ENCODE measurements at regions not wholly inside any gene's neighbourhood (a gene's known extent, or its start where the extent isn't known, plus 50 kb on each side); places are given as distances from the start of the nearest gene placed in this dataset.
"Not testable (repeated sequence)": the region's sequence is repeated elsewhere in the genome, so short reads cannot be mapped to it uniquely, and the experiment has no call there.

DNA sequence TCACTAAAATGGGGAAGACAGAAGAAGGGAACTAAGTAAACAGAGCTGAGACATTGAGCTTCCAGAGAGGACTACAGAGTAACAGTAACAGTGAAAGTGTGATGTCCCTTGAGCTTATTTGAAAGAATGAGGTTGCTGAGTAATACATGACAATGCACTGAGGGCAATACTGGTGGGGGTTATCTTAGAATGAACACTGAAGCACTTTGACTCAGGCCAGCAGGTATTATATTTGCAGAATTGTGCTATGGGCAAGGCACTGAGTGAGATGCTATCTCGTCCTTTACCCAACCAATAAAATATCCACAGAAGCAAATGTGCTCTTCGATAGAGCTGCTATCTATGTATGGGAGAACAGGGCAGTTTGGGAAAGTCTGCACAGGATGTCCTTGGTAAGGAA, 133.2 kb downstream of the DISP1 start:
- no peak for DNase-seq (ENCODE audit: low read depth in 2 of 2)

DNA sequence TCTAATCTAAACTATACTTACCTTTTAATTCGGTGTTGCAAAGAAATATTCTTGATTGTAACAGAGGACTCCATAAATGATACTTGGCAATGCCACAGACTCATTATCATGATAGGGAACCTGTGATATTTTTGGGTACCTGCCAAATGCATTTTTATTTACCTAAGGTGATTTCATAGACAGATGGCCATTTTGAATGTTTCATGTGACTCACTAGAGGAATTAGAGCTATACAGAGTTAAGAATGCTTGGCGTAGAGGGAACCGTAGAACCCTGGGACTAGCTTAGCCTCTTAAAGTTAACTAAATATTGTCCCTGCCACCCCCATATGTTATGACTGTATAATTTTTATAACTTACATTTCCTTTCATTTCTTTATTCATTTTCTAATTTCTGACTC, 136.1 kb downstream of the DISP1 start:
- DNase-seq (ENCODE audit: low read depth in 2 of 2): no peak

DNA sequence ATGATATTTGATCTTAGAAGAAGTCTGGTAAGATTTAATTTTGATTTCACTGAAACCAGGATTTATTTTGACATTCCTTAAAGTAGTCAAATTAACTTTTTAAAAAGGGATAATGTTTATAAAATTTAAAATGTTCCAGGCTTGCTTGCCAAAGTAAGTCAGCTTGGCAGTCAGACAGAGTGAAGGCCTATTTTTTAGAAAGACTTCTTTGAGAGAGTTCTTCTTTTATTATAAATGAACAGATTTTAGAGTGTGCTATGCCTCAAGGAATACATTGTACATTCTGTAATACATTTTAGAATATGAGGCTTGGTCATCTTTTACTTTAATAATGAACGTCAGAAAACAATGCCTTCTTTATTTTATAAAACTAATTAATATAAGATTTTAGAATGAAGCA, 138.7 kb downstream of the DISP1 start:
- no peak for DNase-seq (ENCODE audit: low read depth in 2 of 2)

DNA sequence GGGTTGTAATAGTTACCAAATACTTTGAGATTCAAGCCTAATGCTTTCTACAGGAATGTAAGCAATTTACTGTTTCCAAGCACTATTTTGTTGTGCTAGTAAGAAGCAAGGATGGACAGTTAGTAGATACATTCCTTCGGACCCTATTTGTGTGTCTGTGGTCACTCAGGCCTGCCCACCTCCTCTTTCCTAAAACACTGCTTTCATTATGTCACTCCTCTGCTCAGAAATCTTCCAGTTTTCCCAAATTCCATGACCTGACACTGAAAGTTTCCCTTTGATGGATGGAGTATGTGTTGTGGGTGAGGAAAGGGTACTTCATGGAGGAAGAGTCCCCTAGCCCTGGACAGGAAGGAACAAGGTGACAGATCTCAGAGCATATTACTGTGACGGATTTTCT, 141.1 kb downstream of the DISP1 start:
- no peak for DNase-seq (ENCODE audit: low read depth in 2 of 2)

DNA sequence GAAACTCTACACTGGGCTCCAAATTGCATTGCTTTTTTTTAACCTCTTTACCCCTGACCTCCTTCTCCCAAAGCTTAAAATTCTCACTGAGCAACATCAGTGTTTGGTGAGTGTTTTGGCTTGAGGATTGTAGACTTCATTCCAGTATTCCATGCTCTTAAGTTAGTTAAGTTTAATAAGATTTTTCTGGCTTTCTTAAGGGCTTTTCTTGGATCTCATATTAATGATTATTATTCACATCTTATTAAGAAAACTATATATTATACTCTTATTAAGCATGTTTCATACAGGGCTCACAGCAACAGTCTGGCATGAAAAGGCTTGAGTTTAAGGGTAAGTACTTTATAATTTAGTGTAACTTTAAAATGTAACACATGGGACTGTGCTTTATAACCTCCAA, 141.8 kb downstream of the DISP1 start:
- DNase-seq (ENCODE audit: low read depth in 2 of 2): no peak

DNA sequence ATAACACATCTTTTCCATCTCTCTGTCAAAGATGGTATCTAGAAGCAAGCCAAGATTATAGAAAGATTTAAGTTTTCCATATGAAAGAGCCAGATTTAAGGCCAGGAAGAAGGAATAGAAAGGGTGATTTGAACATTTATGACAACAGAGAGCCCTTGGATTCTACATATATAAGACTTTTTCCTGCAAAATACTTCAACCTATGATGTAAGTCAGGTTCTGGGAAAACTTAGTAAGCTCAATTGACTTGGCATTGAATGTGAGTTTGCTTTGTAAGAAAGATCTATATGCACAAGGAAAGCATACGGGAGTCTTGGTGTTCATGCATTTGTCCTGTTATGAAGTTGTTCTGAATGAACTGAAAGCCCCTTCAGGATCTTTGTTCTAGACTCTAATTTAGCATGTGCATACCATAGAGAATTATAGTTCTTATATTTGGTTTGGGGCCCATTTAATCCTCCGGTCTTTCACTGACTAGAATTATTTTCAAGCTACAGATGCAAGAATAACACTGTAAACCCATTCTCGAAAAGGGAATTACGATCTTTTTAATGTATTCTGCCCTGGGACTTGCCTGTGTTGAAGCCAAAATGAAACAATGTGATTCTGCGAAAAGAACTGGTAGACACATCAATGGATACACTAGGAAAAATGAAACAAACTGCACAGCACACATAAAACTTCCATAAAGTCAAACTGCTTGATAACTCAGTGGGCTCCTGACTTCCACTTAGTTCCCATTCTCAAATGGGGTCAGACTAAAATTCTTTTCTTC, 152.8 kb downstream of the DISP1 start:
- no peak for DNase-seq (ENCODE audit: low read depth in 2 of 2)

DNA sequence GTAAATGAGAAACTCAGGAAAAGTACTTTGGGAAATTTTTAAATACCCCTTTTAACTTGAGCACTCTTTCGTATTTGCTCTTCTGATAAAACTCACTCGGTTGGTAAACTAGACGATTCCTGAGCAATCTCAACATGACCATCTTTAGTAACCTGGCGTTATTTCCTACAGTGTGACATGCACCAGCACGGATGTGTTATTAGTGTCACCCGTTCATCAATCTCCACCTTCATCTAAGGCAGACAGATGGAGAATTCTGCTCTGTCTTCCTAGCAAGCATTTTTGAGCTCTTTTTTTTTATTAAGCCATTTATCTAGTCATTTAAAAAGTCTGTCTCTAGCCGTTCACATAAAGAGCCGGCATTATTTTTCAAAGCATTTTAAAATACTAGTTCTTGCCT, 155.2 kb downstream of the DISP1 start:
- DNase-seq (ENCODE audit: low read depth in 2 of 2): no peak

DNA sequence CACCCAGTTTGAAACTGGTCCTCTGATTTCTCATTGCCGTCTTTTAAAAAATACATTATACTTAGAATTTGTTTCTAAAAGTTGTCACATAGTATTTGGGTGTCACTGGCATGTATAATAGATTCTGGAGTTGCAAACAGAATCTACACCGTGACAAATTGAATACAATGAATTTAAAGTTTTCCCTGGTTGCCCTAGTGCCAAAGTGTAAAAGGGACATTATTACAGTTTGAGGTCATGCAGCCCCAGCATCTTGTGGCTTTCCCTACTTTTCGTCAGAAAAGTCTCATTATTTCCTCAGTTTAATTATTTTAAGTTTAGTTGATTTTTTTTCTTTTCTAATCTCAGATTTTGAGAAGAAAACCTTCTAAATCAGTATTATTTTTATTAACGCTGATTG, 155.9 kb downstream of the DISP1 start:
- DNase-seq (ENCODE audit: low read depth in 2 of 2): no peak

DNA sequence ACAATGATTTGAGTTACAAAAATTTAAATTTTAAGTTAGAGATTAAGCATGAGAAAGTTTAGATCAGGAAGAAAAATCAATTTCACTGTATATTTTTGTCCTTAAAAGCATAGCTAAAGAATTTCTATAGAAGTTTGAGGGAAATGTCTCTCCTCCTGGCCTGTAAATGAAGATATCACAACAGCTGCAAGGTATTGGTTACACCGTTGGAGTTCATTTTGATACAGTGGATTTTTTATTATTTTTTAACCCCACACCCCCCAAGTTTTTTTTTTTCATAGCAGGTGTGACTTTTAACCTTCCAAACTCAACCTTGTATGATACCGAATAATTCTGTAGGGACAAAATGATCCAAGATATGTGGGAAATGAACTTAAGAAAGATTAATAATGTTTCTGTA, 156.3 kb downstream of the DISP1 start:
- DNase-seq (ENCODE audit: low read depth in 2 of 2): no peak

DNA sequence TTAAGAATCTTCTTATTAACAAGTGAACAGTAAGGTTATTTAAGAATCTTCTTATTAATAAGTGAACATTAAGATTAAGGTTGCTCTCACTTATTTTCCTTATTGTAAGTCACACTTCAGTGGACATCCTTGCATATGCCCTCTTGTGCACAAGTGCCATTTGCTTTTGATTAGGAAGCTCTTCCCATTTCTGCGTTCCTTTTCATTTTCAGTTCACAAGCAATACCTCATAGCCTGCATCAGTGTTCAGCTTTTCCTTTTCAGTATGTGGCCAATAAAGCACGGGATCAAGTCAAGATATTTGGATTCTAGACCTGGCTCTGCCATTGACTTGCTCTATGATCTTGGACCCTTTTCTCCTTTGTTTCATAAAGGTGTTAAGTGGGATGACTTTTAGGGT, 158.7 kb downstream of the DISP1 start:
- DNase-seq (ENCODE audit: low read depth in 2 of 2): no peak

DNA sequence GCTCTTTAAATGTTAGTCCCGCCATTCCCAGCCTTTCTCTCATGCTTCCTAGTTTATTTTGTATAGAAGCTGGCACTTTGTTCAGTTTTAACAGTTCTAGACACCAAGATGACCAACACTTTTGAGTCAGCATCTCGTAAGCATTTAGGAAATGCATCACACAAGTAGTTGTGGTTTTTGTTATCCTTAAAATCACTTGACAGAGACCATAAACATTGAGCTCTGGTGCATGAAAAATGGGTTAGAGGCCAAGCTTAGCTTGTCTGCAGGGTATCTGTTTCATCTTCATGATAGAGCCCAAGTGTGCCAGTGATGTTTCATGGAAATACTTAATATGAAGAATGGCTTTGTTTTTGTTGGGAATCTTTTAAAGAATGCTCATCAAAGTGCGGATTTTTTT, 159.7 kb downstream of the DISP1 start:
- no peak for DNase-seq (ENCODE audit: low read depth in 2 of 2)

DNA sequence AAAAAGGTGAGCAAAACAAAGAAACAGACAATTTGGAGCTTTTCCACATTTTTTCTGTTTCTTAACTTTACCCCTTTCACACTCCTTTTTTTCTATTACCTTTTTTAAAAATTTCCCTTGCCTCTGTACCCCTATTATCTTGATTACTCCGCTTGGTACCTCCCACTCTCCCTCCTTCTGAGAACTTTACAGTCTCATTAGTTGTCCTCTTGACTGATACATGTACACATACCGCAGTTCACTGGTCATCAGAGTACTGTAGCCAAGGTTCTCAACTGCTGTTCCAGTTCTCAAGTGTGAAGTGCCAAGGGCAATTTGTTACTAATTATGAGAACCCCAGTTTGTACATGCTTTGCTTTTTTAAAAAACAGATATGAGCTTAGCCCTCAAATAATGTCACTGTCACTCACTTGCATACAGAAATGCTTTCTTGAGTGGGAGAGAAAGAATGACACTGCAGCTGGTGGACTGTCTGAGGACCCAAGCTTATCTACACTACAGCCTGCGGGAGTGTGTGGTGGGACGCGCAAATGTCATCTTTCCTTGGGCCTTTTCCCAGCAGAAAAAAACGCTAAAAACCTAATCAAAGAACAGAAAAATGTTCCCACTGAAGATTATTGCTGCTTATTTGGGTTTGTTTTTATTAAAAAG, 160.8 kb downstream of the DISP1 start:
- no peak for DNase-seq (ENCODE audit: low read depth in 2 of 2)

DNA sequence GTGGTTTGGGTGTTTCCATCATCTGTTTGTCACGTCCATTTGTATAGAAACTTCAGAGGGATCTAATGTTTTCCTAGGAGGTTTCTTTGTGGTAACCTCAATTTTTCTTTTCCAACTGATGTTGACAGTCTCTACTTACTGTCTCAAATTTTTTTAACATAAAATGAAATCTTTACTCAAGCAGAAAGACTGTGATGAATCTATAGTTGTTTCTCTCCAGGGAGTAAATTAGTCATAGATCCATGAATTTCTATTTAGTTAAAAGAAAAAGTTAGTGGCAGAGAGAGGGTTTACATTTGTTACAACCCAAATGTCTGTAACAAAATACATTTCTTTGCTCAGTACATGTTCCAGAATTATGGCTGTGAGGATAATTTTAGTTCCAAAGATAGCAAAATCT, 161.6 kb downstream of the DISP1 start:
- no peak for DNase-seq (ENCODE audit: low read depth in 2 of 2)

DNA sequence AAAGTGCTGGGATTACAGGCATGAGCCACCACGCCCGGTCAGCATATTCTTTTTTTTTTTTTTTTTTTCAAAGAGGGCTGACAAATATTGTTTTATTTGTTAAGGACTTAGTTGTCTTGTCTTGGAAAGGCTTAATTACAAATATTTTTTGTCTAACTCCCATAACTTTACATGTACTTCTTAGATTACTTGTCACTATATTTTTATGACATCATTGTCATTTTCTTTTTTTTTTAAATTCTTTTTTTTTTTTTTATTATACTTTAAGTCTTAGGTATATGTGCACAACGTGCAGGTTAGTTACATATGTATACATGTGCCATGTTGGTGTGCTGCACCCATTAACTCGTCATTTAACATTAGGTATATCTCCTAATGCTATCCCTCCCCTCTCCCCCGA, 162.5 kb downstream of the DISP1 start:
- DNase-seq (ENCODE audit: low read depth in 2 of 2): not testable (repeated sequence)

DNA sequence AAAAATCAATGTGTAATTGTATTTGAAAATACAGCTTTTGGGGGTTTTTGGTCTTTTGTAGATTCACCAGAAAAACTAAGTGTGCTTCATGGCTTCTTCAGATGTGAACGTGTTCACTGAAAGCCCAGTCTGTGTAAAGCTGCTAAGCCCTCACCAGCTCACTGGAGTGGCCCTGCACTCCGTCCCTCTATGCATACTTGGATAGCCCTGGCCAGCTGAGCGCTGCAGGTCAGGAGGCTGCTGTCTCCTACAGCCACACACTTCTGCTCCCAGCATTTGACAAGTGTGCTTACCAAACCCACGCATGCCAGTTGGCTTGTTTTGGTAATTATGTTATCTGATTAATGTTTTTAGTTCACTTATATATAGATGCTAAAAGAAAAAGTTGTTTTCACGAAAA, 163.5 kb downstream of the TLR5 start:
- DNase-seq (ENCODE audit: low read depth in 2 of 2): no peak

DNA sequence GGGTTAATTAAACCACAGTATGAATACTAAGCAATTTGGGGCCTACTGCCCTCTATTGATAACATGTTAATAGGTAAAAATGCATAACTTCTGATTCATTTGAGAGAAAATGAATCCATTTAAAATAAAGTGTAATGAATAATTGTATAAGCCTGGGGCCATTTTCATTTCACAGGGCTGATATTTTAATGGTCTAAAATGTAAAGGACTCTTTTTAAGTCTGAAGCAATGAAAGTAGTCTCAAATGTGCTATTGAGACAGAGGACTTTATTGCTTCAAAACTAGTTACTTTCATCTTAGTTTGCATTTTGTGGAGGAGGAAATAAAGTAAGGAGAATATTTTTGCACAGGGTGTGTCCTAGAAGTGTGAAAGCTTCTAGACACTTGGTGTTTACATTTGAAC, 155.4 kb downstream of the TLR5 start:
- DNase-seq (ENCODE audit: low read depth in 2 of 2): no peak

DNA sequence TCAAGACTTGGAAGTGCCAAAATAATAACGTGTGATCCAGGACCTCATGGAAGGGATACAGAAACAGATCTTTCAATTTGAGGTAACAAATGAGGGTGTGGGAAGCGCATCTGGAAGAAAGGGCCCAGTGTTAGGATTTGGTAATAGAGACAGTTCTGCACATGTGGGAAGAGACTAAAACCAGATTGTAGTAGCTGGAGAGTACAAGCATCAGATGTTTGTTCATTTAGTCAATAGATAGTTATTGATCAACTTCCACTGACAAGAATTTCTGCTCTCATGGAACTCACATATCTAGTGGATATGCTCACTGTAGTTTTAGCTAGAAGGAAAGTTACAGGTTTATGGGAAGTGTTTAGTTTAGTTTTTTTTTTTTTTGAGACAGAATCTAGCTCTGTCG, 153.6 kb downstream of the TLR5 start:
- DNase-seq (ENCODE audit: low read depth in 2 of 2): no peak

DNA sequence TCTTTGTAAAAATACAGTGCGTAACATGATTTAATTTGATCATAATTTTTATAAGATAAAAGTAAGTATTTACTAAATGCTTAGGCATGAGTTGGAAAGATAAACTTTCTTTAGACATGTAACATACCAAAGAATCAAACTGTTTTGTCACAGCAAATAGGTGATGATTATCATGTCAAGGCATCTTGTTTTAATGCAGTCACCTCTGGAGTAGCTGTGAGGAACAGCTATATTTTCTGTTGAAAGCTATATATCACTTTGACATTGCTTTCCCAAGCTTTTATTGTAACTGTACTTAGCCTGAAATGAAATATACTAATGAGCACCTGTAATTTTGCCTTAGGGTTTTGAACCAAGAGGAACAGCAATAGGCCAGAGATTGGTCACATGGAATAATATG, 151.9 kb downstream of the TLR5 start:
- DNase-seq (ENCODE audit: low read depth in 2 of 2): no peak

DNA sequence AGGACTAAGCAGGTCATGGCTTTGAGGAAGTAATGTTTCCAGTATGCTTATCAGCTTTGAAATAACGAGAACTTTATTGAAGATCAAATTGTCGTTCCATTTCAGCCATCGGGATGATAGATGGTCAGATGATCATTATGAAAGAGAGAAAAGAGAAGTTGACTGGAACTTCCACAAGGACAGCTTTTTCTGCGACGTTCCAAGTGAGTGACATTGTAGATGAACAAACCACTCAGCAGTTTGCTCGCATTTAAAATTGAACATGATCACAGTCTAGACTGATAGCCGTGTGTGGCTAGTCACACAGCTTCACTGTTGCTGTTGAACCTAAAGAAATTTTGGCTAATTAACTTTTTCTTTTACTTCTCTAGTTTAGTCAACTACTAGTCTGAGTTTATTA, 151.1 kb downstream of the TLR5 start:
- no peak for DNase-seq (ENCODE audit: low read depth in 2 of 2)

DNA sequence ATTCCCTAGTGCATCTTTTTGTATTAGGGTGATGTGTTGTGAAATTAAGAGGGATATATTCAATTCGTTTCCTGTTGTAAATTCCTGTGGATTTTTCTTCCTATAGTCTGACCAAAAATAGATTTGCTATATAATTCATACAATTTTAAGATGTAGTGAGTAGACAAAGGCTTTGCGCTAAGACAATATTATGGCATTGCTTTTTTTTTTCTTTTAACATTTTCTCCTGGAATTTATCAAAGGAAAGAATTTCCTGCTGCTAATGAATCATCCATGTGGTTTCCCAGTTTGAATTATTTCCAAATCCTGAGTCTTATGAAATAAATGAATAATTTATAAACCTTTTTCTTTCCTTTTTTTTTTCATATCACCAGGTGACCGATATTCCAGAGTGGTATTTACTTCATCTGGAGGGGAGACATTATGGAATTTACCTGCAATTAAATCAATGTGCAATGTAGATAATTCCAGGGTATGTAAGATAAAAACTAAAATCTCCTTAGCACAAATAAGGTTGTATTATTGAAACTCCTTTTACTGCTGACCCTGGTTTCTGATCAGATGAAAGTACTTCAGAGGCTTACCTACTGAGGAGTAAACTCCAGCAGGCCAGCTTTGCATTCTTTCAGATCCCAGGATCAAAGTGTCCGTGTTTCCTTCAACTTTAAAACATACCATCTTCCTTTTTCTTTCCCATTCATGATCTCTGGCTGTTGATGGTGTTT, 148.4 kb downstream of the TLR5 start:
- DNase-seq (ENCODE audit: low read depth in 2 of 2): no peak

DNA sequence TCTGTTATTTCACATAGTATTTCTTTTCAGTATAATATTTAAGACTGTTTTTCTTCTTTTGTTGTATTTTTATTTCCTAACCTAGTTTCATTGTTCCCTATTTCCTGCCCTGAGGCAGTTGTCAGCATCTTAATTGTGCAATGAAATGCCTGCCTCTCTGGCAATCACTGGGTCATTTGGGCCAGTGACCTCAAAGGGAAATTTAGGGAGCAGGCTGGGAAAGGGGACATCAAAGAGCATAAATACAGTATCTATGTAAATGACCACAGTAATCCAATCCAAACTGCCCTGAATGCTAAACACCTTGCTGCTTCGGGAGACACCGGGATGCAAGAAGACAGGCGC, 147.8 kb downstream of the TLR5 start:
- no peak for DNase-seq (ENCODE audit: low read depth in 2 of 2)

DNA sequence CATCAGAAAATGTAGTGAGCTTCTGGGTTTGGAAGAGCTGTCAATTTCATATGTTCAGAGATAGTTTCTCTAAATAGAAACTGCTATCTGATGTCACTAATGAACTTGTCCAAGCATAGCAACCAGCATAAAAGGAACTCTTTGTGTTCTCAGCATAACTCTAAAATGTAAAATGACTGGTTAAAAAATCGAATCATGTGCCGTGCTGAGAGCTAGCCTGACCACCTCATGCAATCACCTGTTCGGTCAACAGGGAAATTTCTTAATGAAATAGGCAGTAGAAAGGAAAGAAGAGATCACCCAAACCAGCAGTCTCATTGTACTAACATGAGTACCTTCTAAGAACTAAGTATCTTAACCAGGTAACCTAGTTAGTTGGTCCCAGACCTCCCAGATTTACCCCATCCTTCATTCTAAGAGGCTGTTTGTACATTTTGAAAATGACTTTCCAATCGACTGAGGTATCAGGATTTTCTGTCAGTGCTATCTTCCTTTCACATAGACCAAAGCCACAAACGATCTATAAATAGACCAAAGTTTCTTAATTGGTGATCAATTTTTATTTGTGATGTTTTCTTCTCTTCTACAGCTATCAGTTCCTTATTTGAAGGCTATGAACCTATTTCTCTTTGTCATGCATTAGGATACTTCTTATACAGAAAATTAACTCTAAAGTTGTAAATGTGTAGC, 147.3 kb downstream of the TLR5 start:
- no peak for DNase-seq (ENCODE audit: low read depth in 2 of 2)
